Pancreas (tissue), 10 donors: ENCODE measurements at regions not wholly inside any gene's neighbourhood (a gene's known extent, or its start where the extent isn't known, plus 50 kb on each side); places are given as distances from the start of the nearest gene placed in this dataset.

ENCODE experiments used
- ATAC-seq, 4 donors: fragments of 200-7000 bp; cut with Tn5 transposase; one replicate each; pipeline versions ENCODE4 v1.8.0 to v1.9.1; 2020; ENCODE audit warnings: mild to moderate bottlenecking in 4 of 4, moderate library complexity in 4 of 4
- DNase-seq, 6 donors: peaks; one replicate each; pipeline ENCODE4 v3.0.0-alpha.2; 2020
- FAIRE-seq: peaks from 2 replicates; lab custom pipeline; 2012; peaks lifted over from hg19 to GRCh38; lab: Jason Lieb, UNC
- H3K27ac ChIP-seq, 4 donors: fragments of 200-600 bp; sonication (generic); 1 replicate in 3 of 4; 2 replicates in 1 of 4; pipeline versions ENCODE4 v1.5.0 to v1.8.0; 2020
- H3K27me3 ChIP-seq, 4 donors: fragments of 200-600 bp; one replicate each; pipeline ENCODE4 v1.8.0; 2021
- H3K36me3 ChIP-seq, 3 donors: fragments of 200-600 bp; sonication (generic) in 1 of 3; one replicate each; pipeline versions ENCODE4 v1.5.0 to v1.8.0; 2020 to 2021
- H3K4me1 ChIP-seq, 3 donors: fragments of 200-600 bp; one replicate each; pipeline ENCODE4 v1.8.0; 2021
- H3K4me3 ChIP-seq, 4 donors: fragments of 200-600 bp; sonication (generic) in 2 of 4; one replicate each; pipeline versions ENCODE4 v1.5.0 to v1.8.0; 2020 to 2021
- H3K9me3 ChIP-seq, 4 donors: fragments of 200-600 bp; one replicate each; pipeline ENCODE4 v1.8.0; 2021
- CTCF ChIP-seq, 4 donors: fragments of 200-600 bp; sonication (generic) in 3 of 4; IDR thresholded peaks; one replicate each; pipeline versions ENCODE4 v1.5.0 to v1.8.0; 2021; ENCODE audit warnings: antibody characterized with exemption in 4 of 4
- WGBS, 2 donors: extraction: QIAGEN DNeasy Blood & Tissue Kit; methylation state at CpG; one replicate each; pipeline ENCODE4 v1.1.7; 2013; 5-methylcytosine and 5-hydroxymethylcytosine counted together
- intact Hi-C, 3 donors: fragments of 100-400 bp; cut with DNase I; formaldehyde crosslinking; loops; one replicate each; pipeline versions ENCODE4 v1.11.1 to v1.14.2; 2022
- donor health status: healthy with polysubstance abuse.
- donor health status: DM: no; HTN: no; CAD: no; lungs with moderate emphysema.
- donor health status: DM: no; HTN: no; CAD: no.
- donor health status: control.
- donor health status: control.
- donor health status: Bipolar disorder and iron deficiency.
- donor health status: DM: yes; HTN: yes; CAD: no.
- donor health status: DM: no; HTN: no; CAD: no.
- donor health status: DM: no; HTN: no; CAD: no.
- donor health status: DM: yes; HTN: yes; CAD: no.

DNA sequence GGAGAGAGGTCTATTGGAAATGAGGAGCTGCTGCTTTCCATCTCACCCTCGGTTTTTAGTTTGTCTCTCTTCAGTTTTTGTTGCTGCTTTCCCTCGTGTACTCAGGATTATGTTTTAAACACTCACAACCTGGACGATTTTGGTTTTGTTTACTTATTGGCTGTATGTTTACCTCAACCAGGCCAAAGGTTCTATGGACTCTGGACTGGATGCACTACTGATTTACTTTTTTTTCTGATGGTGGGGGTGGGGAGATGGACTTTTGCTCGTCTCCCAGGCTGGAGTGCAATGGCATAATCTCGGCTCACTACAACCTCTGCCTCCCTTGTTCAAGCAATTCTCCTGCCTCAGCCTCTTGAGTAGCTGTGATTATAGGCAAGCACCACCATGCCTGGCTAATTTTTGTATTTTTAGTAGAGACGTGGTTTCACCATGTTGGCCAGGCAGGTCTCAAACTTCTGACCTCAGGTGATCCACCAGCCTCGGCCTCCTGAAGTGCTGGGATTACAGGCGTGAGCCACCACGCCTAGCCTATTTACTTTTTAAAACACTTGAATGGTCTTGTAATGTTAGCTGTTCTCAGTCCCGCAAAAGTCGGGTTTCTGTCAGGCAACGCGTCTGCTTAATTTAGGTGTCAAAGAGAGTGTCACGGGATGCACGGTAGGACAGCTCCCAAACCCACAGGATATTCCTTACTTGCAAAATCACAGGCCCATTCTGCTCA is 148.2 kb upstream of the RIPOR2 start:
- WGBS, 2 donors = 65 to 71% methylated on average over 15 of the region's 15 CpGs
- DNase-seq (no peak), ATAC-seq (peak in 1 of 4 donors; percentile 39)

GRCh38 chr6:25084508-25084833 is 148.7 kb upstream of the RIPOR2 start:
- no peak overlapping the region for H3K27ac ChIP-seq
- ATAC-seq = no peak

More for the DNA sequence above, 148.2 kb upstream of the RIPOR2 start:
- TF ChIP-seq CTCF (IDR thresholded peaks at IDR 0.05) = no peak
- H3K9me3 ChIP-seq = no peaks in the 10 kb centered on the region
- H3K27ac ChIP-seq = no peak overlapping the region
- H3K36me3 ChIP-seq = no peaks in the 10 kb centered on the region
- FAIRE-seq = no peak
- intact Hi-C loops = no loop called here
- H3K4me1 ChIP-seq = no peaks in the 10 kb centered on the region
- H3K27me3 ChIP-seq = no peaks in the 10 kb centered on the region
- H3K4me3 ChIP-seq = no peak overlapping the region

DNA sequence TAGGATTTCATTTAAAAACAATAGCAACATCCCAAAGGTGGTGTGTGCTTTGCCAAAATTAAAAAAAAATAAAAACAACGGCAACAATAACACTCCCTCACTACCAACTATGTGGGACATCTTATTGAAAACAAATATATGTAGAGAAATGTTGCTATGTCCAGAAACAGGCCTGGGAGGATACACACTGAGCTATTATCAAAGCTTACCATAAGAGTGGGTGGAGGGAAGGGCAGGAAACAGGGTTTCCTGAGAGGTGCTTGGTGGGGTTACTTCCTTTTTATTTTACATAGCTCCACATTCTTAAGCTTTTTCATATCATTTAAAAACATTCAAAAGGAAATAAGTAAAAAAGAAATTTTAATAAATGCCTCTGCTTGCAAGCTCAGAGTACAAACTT is 150.0 kb upstream of the RIPOR2 start:
- Histone ChIP-seq H3K4me3 (no peak overlapping the region), H3K36me3 (no peaks in the 10 kb centered on the region), H3K9me3 (no peaks in the 10 kb centered on the region), H3K27me3 (no peaks in the 10 kb centered on the region), H3K4me1 (no peaks in the 10 kb centered on the region), H3K27ac (no peak overlapping the region)
- WGBS, 2 donors = 33 to 89% methylated on average over 1 of the region's 1 CpG
- DNase-seq (no peak), ATAC-seq (no peak), FAIRE-seq (no peak)
- no peak for TF ChIP-seq CTCF (IDR thresholded peaks at IDR 0.05)
- intact Hi-C loops = no loop called here

More at GRCh38 chr6:25084508-25084833, 148.7 kb upstream of the RIPOR2 start:
- intact Hi-C loops = no loop called here
- DNase-seq (no peak), FAIRE-seq (no peak)
- Histone ChIP-seq H3K9me3 (no peaks in the 10 kb centered on the region), H3K27me3 (no peaks in the 10 kb centered on the region), H3K36me3 (no peaks in the 10 kb centered on the region), H3K4me1 (no peaks in the 10 kb centered on the region), H3K4me3 (no peak overlapping the region)
- 63 to 90% methylated on average over 1 of the region's 1 CpG for WGBS, 2 donors
- no peak for TF ChIP-seq CTCF (IDR thresholded peaks at IDR 0.05)

DNA sequence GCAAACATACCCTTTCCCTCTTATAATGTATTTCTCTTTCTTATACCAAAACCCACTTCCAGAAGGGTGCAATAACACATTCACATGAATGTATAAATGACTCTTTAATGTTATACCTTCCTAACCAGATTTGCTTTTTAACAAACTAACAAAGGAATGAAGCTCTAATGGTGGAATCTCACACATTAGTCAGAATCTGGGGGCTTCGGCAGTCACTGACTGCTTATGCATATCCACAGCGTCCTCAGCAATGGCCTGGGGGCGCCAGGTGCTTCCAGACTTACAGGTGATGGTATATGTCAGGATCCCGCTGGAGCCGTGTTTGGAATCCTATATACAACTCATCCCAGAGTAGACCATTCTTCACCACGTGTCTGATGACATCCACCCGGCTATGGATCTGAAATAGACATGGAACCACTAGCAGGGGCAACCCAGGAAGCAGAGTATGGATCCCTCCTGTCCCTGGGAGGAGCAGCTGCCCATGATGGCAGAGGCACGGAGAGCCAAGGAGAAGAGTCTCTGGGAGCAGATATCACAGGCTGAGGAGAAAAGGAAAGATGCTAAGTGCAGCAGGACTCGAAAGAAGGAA is 150.8 kb upstream of the RIPOR2 start:
- ATAC-seq (no peak), FAIRE-seq (no peak), DNase-seq (no peak)
- Histone ChIP-seq H3K36me3 (no peaks in the 10 kb centered on the region), H3K4me1 (no peaks in the 10 kb centered on the region), H3K27ac (no peak overlapping the region), H3K4me3 (no peak overlapping the region), H3K9me3 (no peaks in the 10 kb centered on the region), H3K27me3 (no peaks in the 10 kb centered on the region)
- intact Hi-C loops = no loop called here
- WGBS, 2 donors = 73 to 81% methylated on average over 9 of the region's 9 CpGs
- no peak for TF ChIP-seq CTCF (IDR thresholded peaks at IDR 0.05)

GRCh38 chr6:25088513-25088912 is 152.8 kb upstream of the RIPOR2 start:
- H3K4me1 ChIP-seq = no peaks in the 10 kb centered on the region
- DNase-seq (no peak), ATAC-seq (no peak), FAIRE-seq (no peak)
- H3K27ac ChIP-seq = no peak overlapping the region
- H3K9me3 ChIP-seq = no peaks in the 10 kb centered on the region
- H3K27me3 ChIP-seq = no peaks in the 10 kb centered on the region
- TF ChIP-seq CTCF (IDR thresholded peaks at IDR 0.05) = no peak
- H3K36me3 ChIP-seq = no peaks in the 10 kb centered on the region
- intact Hi-C loops = no loop called here
- H3K4me3 ChIP-seq = no peak overlapping the region
- 64 to 67% methylated on average over 5 of the region's 5 CpGs for WGBS, 2 donors
